HG03520 (cell line): ENCODE measurements at regions not wholly inside any gene's neighbourhood (a gene's known extent, or its start where the extent isn't known, plus 50 kb on each side); places are given as distances from the start of the nearest gene placed in this dataset.

Source experiments
- ATAC-seq: cut with Tn5 transposase; IDR thresholded peaks from one replicate; pipeline ENCODE4 v1.9.1; 2021; ENCODE audit warnings: mild to moderate bottlenecking, moderate library complexity; ENCODE audit not compliant: unreplicated experiment

- no peak for ATAC-seq
These were observed 250.9 kb upstream of the SEMA6D start for GRCh38 chr15:47466357-47466756.

- no peak for ATAC-seq
These were observed 246.3 kb upstream of the SEMA6D start for GRCh38 chr15:47470983-47471382.

GRCh38 chr15:47473106-47473725 lies 244.1 kb upstream of the SEMA6D start:
- no peak for ATAC-seq

GRCh38 chr15:47473832-47474231 lies 243.5 kb upstream of the SEMA6D start:
- no peak for ATAC-seq

- no peak for ATAC-seq
These were observed 242.0 kb upstream of the SEMA6D start for GRCh38 chr15:47475336-47475735.

- no peak for ATAC-seq
These were observed 240.0 kb upstream of the SEMA6D start for GRCh38 chr15:47477341-47477740.

GRCh38 chr15:47484059-47484458 lies 233.2 kb upstream of the SEMA6D start:
- ATAC-seq = no peak

GRCh38 chr15:47484997-47485396 lies 232.3 kb upstream of the SEMA6D start:
- no peak for ATAC-seq

GRCh38 chr15:47485419-47485818 lies 231.9 kb upstream of the SEMA6D start:
- no peak for ATAC-seq

- ATAC-seq = no peak
These were observed 231.3 kb upstream of the SEMA6D start for GRCh38 chr15:47486040-47486439.

- ATAC-seq = no peak
These were observed 225.1 kb upstream of the SEMA6D start for GRCh38 chr15:47492195-47492594.

GRCh38 chr15:47493357-47494247 lies 223.7 kb upstream of the SEMA6D start:
- no peak for ATAC-seq

- no peak for ATAC-seq
These were observed 220.7 kb upstream of the SEMA6D start for GRCh38 chr15:47496343-47497185.

GRCh38 chr15:47500842-47501241 lies 216.5 kb upstream of the SEMA6D start:
- ATAC-seq = no peak

- no peak for ATAC-seq
These were observed 215.3 kb upstream of the SEMA6D start for GRCh38 chr15:47502041-47502440.

- no peak for ATAC-seq
These were observed 213.4 kb upstream of the SEMA6D start for GRCh38 chr15:47503876-47504275.

GRCh38 chr15:47504624-47505256 lies 212.6 kb upstream of the SEMA6D start:
- no peak for ATAC-seq

- ATAC-seq = no peak
These were observed 211.5 kb upstream of the SEMA6D start for GRCh38 chr15:47505712-47506328.

- no peak for ATAC-seq
These were observed 210.8 kb upstream of the SEMA6D start for GRCh38 chr15:47506329-47507100.
